ENCODE measurements at regions not wholly inside any gene's neighbourhood (a gene's known extent, or its start where the extent isn't known, plus 50 kb on each side); places are given as distances from the start of the nearest gene placed in this dataset.

DNA sequence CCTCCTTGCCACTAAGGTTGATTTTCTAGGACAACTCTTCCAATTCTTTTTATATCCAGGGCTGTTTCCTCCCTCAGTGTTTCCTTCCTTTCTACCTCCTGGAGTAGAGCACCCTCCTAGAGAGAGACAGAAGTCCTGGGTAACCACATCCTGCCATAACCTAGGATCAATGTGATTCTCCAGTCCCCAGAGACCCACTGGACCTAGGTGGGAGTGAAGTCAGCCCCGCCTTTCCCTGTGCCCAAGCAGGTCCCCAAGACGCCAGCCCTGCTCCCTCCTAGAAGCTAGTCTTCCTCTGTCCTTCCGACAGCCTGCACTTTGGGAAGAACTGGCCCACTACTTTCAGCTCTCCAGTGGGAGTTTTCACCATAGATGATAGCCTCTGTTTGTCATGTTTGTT, 166.8 kb upstream of the PLEKHG7 start:
- Histone ChIP-seq H3K27me3 (no peaks in the 10 kb centered on the region), H3K36me3 (no peaks in the 10 kb centered on the region), H3K9ac (ENCODE audit: low read depth in 2 of 2, low read length in 2 of 2) (no peak overlapping the region), H3K9me3 (no peaks in the 10 kb centered on the region), H3K27ac (no peak overlapping the region), H3K4me1 (peaks cover 5% of the 10 kb centered on the region), H3K4me3 (no peak overlapping the region)
- intact Hi-C loops (cut with DNase I) = no loop called here
- no peak for TF ChIP-seq CTCF (IDR thresholded peaks at IDR 0.05)
- no peak for DNase-seq

- Histone ChIP-seq H3K4me3 (no peak overlapping the region), H3K4me1 (no peaks in the 10 kb centered on the region), H3K27me3 (no peaks in the 10 kb centered on the region), H3K9me3 (no peaks in the 10 kb centered on the region), H3K36me3 (no peaks in the 10 kb centered on the region), H3K27ac (no peak overlapping the region), H3K9ac (ENCODE audit: low read depth in 2 of 2, low read length in 2 of 2) (no peak overlapping the region)
- no peak for DNase-seq
- TF ChIP-seq CTCF (IDR thresholded peaks at IDR 0.05) = no peak
- intact Hi-C loops (cut with DNase I) = no loop called here
Observed at GRCh38 chr12:92533280-92533890, 169.4 kb upstream of the PLEKHG7 start.

- no peak overlapping the region for H3K9ac ChIP-seq (ENCODE audit: low read depth in 2 of 2, low read length in 2 of 2)
Observed at GRCh38 chr12:92530706-92531105, 172.1 kb upstream of the PLEKHG7 start.

GRCh38 chr12:92529944-92530343, 172.8 kb upstream of the PLEKHG7 start:
- H3K27me3 ChIP-seq = no peaks in the 10 kb centered on the region
- H3K36me3 ChIP-seq = no peaks in the 10 kb centered on the region
- intact Hi-C loops (cut with DNase I) = no loop called here
- DNase-seq = no peak
- no peak overlapping the region for H3K4me3 ChIP-seq
- no peaks in the 10 kb centered on the region for H3K4me1 ChIP-seq
- no peak for TF ChIP-seq CTCF (IDR thresholded peaks at IDR 0.05)
- H3K9ac ChIP-seq (ENCODE audit: low read depth in 2 of 2, low read length in 2 of 2) = no peak overlapping the region
- no peaks in the 10 kb centered on the region for H3K9me3 ChIP-seq
- H3K27ac ChIP-seq = no peak overlapping the region

More at GRCh38 chr12:92530706-92531105, 172.1 kb upstream of the PLEKHG7 start:
- no peak for TF ChIP-seq CTCF (IDR thresholded peaks at IDR 0.05)
- Histone ChIP-seq H3K27ac (no peak overlapping the region), H3K27me3 (no peaks in the 10 kb centered on the region), H3K4me1 (no peaks in the 10 kb centered on the region), H3K4me3 (no peak overlapping the region), H3K36me3 (no peaks in the 10 kb centered on the region), H3K9me3 (no peaks in the 10 kb centered on the region)
- intact Hi-C loops (cut with DNase I) = no loop called here
- no peak for DNase-seq

- H3K9me3 ChIP-seq = no peaks in the 10 kb centered on the region
- H3K36me3 ChIP-seq = no peaks in the 10 kb centered on the region
- no peak overlapping the region for H3K27ac ChIP-seq
- H3K4me3 ChIP-seq = no peak overlapping the region
- no peak for TF ChIP-seq CTCF (IDR thresholded peaks at IDR 0.05)
- H3K9ac ChIP-seq (ENCODE audit: low read depth in 2 of 2, low read length in 2 of 2) = no peak overlapping the region
- no peaks in the 10 kb centered on the region for H3K27me3 ChIP-seq
- intact Hi-C loops (cut with DNase I) = no loop called here
- no peaks in the 10 kb centered on the region for H3K4me1 ChIP-seq
- DNase-seq = no peak
Observed at GRCh38 chr12:92528586-92528985, 174.2 kb upstream of the PLEKHG7 start.

Data from colonic mucosa (tissue), 4 donors.